ENCODE measurements at regions not wholly inside any gene's neighbourhood (a gene's known extent, or its start where the extent isn't known, plus 50 kb on each side); places are given as distances from the start of the nearest gene placed in this dataset.

- Histone ChIP-seq H3K9me3 (no peaks in the 10 kb centered on the region), H3K4me3 (no peak overlapping the region), H3K27me3 (no peaks in the 10 kb centered on the region), H3K27ac (no peak overlapping the region), H3K36me3 (no peaks in the 10 kb centered on the region), H3K4me1 (no peaks in the 10 kb centered on the region)
- TF ChIP-seq CTCF (IDR thresholded peaks at IDR 0.05 in 4 of 5, conservative IDR thresholded peaks at IDR 0.05 in 1 of 5) (no peak), POLR2A (IDR thresholded peaks at IDR 0.05) (no peak)
- DNase-seq: no peak
- intact Hi-C loops (cut with DNase I; ENCODE audit: low total_unique reads): no loop called here
- ATAC-seq: no peak
- in situ Hi-C loops (cut with MboI; ENCODE audit: low sequenced_read_pairs in 4 of 4): no loop called here
Observed at GRCh38 chr11:80843266-80843974, 1402.6 kb upstream of the TENM4 start.

- Histone ChIP-seq H3K27me3 (no peaks in the 10 kb centered on the region), H3K9me3 (no peaks in the 10 kb centered on the region), H3K4me3 (no peak overlapping the region), H3K36me3 (no peaks in the 10 kb centered on the region), H3K4me1 (no peaks in the 10 kb centered on the region), H3K27ac (no peak overlapping the region)
- TF ChIP-seq CTCF (IDR thresholded peaks at IDR 0.05 in 4 of 5, conservative IDR thresholded peaks at IDR 0.05 in 1 of 5) (no peak), POLR2A (IDR thresholded peaks at IDR 0.05) (no peak)
- no peak for ATAC-seq
- intact Hi-C loops (cut with DNase I; ENCODE audit: low total_unique reads) (no loop called here), in situ Hi-C loops (cut with MboI; ENCODE audit: low sequenced_read_pairs in 4 of 4) (no loop called here)
- DNase-seq: no peak
Observed at GRCh38 chr11:80842246-80842645, 1401.4 kb upstream of the TENM4 start.

DNA sequence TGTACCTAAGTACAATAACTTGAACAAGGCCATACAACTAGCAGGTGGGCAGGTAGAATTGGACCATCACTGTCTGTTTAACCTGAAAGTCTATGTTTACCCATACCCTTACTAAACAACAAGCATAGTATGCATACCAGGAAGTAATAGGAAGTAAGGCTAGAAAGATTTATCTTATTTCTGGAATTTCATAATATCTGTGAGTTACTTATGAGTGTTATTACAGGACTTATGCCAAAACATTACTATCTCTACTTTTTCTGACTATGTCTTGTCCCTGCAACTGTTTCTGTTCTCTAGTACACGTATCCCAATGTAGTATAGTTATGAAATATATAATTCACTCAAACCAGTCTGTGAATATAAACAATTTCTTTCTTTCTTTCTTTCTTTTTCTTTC lies 1400.8 kb upstream of the TENM4 start:
- Histone ChIP-seq H3K9me3 (no peaks in the 10 kb centered on the region), H3K27me3 (no peaks in the 10 kb centered on the region), H3K4me3 (no peak overlapping the region), H3K36me3 (no peaks in the 10 kb centered on the region), H3K4me1 (no peaks in the 10 kb centered on the region), H3K27ac (no peak overlapping the region)
- intact Hi-C loops (cut with DNase I; ENCODE audit: low total_unique reads): no loop called here
- ATAC-seq (no peak), DNase-seq (no peak)
- in situ Hi-C loops (cut with MboI; ENCODE audit: low sequenced_read_pairs in 4 of 4): no loop called here
- TF ChIP-seq CTCF (IDR thresholded peaks at IDR 0.05 in 4 of 5, conservative IDR thresholded peaks at IDR 0.05 in 1 of 5) (no peak), POLR2A (IDR thresholded peaks at IDR 0.05) (no peak)

DNA sequence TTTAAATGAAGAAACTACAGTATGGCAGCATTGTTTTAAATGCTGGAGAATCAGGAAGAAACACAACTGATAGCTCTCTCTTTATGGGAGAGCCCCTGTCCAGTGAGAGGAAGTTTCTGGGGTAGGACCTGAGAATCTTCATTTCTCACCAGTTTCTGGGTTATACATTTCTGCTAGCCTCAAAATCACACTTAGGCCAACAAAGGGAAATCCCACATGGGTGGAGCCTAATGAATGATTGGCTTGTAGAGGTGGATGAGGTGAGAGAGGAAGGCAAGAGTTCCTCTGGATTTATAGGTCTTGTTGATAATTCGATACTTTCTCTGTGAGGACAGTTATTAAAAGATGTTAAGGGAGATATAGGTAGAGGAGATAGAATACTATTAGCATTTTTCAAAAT lies 1397.3 kb upstream of the TENM4 start:
- Histone ChIP-seq H3K4me1 (no peaks in the 10 kb centered on the region), H3K27me3 (no peaks in the 10 kb centered on the region), H3K36me3 (no peaks in the 10 kb centered on the region), H3K4me3 (no peak overlapping the region), H3K27ac (no peak overlapping the region), H3K9me3 (no peaks in the 10 kb centered on the region)
- in situ Hi-C loops (cut with MboI; ENCODE audit: low sequenced_read_pairs in 4 of 4) (no loop called here), intact Hi-C loops (cut with DNase I; ENCODE audit: low total_unique reads) (no loop called here)
- DNase-seq (no peak), ATAC-seq (no peak)
- no peak for TF ChIP-seq CTCF (IDR thresholded peaks at IDR 0.05 in 4 of 5, conservative IDR thresholded peaks at IDR 0.05 in 1 of 5)
- TF ChIP-seq POLR2A (IDR thresholded peaks at IDR 0.05): no peak

DNA sequence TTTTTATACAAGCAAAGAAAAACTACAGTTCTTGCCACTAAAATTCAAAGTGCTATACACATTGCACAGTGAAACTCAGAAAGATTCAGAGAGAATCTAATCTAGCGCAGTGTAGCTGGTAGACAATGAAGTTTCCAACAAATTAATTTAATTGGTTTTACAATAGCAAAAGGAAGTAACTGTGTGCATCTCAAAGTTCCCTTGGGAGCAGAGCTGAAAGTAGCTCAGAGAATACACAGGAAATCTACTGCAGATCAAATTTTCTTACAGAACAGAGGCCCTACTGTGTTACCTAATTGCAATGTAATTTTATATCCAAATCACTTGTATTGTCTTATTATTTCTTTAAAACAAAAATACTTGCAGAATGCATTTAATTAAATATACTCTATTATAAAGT lies 1396.2 kb upstream of the TENM4 start:
- Histone ChIP-seq H3K4me1 (no peaks in the 10 kb centered on the region), H3K27me3 (no peaks in the 10 kb centered on the region), H3K4me3 (no peak overlapping the region), H3K27ac (no peak overlapping the region), H3K36me3 (no peaks in the 10 kb centered on the region), H3K9me3 (no peaks in the 10 kb centered on the region)
- in situ Hi-C loops (cut with MboI; ENCODE audit: low sequenced_read_pairs in 4 of 4): no loop called here
- intact Hi-C loops (cut with DNase I; ENCODE audit: low total_unique reads): no loop called here
- TF ChIP-seq POLR2A (IDR thresholded peaks at IDR 0.05) (no peak), CTCF (IDR thresholded peaks at IDR 0.05 in 4 of 5, conservative IDR thresholded peaks at IDR 0.05 in 1 of 5) (no peak)
- ATAC-seq (no peak), DNase-seq (no peak)

Measured in gastrocnemius medialis (tissue), 4 donors.